HCT116 (cell line): ENCODE measurements at regions not wholly inside any gene's neighbourhood (a gene's known extent, or its start where the extent isn't known, plus 50 kb on each side); places are given as distances from the start of the nearest gene placed in this dataset.

Experiments used
- ATAC-seq: fragments of 200-7000 bp; cut with Tn5 transposase; 2 replicates; pipeline ENCODE4 v1.9.1; 2020; ENCODE audit warnings: mild to moderate bottlenecking, moderate library complexity
- BruUV-seq: library from RNA; stranded (reverse); fragments of 400-500 nt; replicated peaks from 2 replicates; lab custom pipeline; 2021; lab: Mats Ljungman, UMichigan
- CTCF ChIA-PET: fragments of 300-600 bp; sonication (Branson Sonifier 250); formaldehyde crosslinking; loops from one replicate; lab custom pipeline; 2021; ENCODE audit warnings: antibody characterized with exemption; lab: Charles Lee
- POLR2A ChIA-PET: fragments of 300-600, 350-600 bp; sonication (Branson Sonifier 250); formaldehyde crosslinking; loops from one replicate; lab custom pipeline; 2021; ENCODE audit warnings: antibody characterized with exemption; lab: Charles Lee
- RAD21 ChIA-PET, 2 experiments: fragments of 300-600 bp; sonication (Branson Sonifier 250); formaldehyde crosslinking; loops; one replicate each; lab custom pipeline; 2023; ENCODE audit warnings: low total read pairs in 2 of 2; ENCODE audit not compliant: uncharacterized antibody in 2 of 2, unreplicated experiment in 2 of 2, low non-redundant PET in 1 of 2; lab: Charles Lee
- DNase-seq: peaks from one replicate; pipeline ENCODE4 v3.0.0-alpha.2; 2010; ENCODE audit warnings: low read depth, low spot score
- H2AFZ ChIP-seq: fragments of 200-600 bp; shearing (Covaris generic), sonication (generic); 2 replicates; pipeline ENCODE4 v1.6.1; 2017; ENCODE audit warnings: low read depth, mixed run types, mixed read lengths, antibody characterized with exemption, low read length; ENCODE audit not compliant: poor library complexity, severe bottlenecking
- H3K27ac ChIP-seq: 2 replicates; pipeline ENCODE4 v1.5.1; 2012; ENCODE audit warnings: low read depth, low read length
- H3K27me3 ChIP-seq: fragments of 200-600 bp; sonication (generic); 2 replicates; pipeline ENCODE4 v1.6.1; 2016; ENCODE audit warnings: mixed run types, low read length, mixed read lengths; ENCODE audit not compliant: insufficient read depth
- H3K36me3 ChIP-seq, 2 experiments: fragments of 200-500 bp in 1 of 2; fragments of 200-600 bp in 1 of 2; sonication (Bioruptor generic) in 1 of 2; sonication (generic) in 1 of 2; 2 replicates each; pipeline versions ENCODE4 v1.5.1 to v1.6.1; 2014 to 2016; ENCODE audit warnings: low read length in 2 of 2, inconsistent platforms in 1 of 2, mixed read lengths in 1 of 2, mixed run types in 1 of 2; ENCODE audit not compliant: insufficient read depth in 2 of 2, control insufficient read depth in 1 of 2
- H3K4me1 ChIP-seq, 2 experiments: fragments of 200-600 bp in 1 of 2; sonication (generic) in 1 of 2; 2 replicates each; pipeline versions ENCODE4 v1.5.1 to v1.6.1; 2012 to 2017; ENCODE audit warnings: low read length in 2 of 2, inconsistent platforms in 1 of 2, mild to moderate bottlenecking in 1 of 2, mixed read lengths in 1 of 2, mixed run types in 1 of 2, moderate library complexity in 1 of 2; ENCODE audit not compliant: insufficient read depth in 2 of 2, control insufficient read depth in 1 of 2
- H3K4me2 ChIP-seq: fragments of 200-600 bp; sonication (generic); 2 replicates; pipeline ENCODE4 v1.6.1; 2017; ENCODE audit warnings: mixed run types, low read length, mixed read lengths
- H3K4me3 ChIP-seq, 2 experiments: fragments of 200-600 bp in 1 of 2; sonication (generic) in 1 of 2; replicated peaks in 1 of 2; 2 replicates each; pipeline ENCODE4 v1.5.1; 2011 to 2016; ENCODE audit warnings: low read length in 2 of 2, control low read depth in 1 of 2, low read depth in 1 of 2, mild to moderate bottlenecking in 1 of 2, mixed read lengths in 1 of 2, mixed run types in 1 of 2
- H3K79me2 ChIP-seq: fragments of 200-600 bp; sonication (generic); 2 replicates; pipeline ENCODE4 v1.6.1; 2017; ENCODE audit warnings: mild to moderate bottlenecking, mixed run types, low read length, moderate library complexity, mixed read lengths; ENCODE audit not compliant: insufficient read depth
- H3K9ac ChIP-seq: fragments of 200-600 bp; sonication (generic); 2 replicates; pipeline ENCODE4 v1.6.1; 2016; ENCODE audit warnings: low read length, mixed read lengths
- H3K9me2 ChIP-seq: fragments of 200-600 bp; sonication (generic), shearing (Covaris generic); 2 replicates; pipeline ENCODE4 v1.6.1; 2017; ENCODE audit warnings: mixed run types, mild to moderate bottlenecking, moderate library complexity; ENCODE audit not compliant: insufficient read depth
- H3K9me3 ChIP-seq, 2 experiments: fragments of 200-500 bp in 1 of 2; fragments of 200-600 bp in 1 of 2; sonication (Bioruptor generic) in 1 of 2; sonication (generic) in 1 of 2; 2 replicates each; pipeline ENCODE4 v1.6.1; 2014 to 2017; ENCODE audit warnings: low read length in 2 of 2, mixed read lengths in 2 of 2, inconsistent platforms in 1 of 2, low read depth in 1 of 2, mild to moderate bottlenecking in 1 of 2, mixed run types in 1 of 2, moderate library complexity in 1 of 2; ENCODE audit not compliant: control insufficient read depth in 1 of 2, insufficient read depth in 1 of 2
- H4K20me1 ChIP-seq: fragments of 200-600 bp; sonication (generic), shearing (Covaris generic); 2 replicates; pipeline ENCODE4 v1.6.1; 2017; ENCODE audit warnings: mixed run types, mild to moderate bottlenecking, moderate library complexity; ENCODE audit not compliant: insufficient read depth
- EGR1 ChIP-seq: IDR thresholded peaks from 2 replicates; pipeline ENCODE4 v1.6.1; 2012; ENCODE audit warnings: low read depth
- EZH2 ChIP-seq: fragments of 200-600 bp; sonication (generic); IDR thresholded peaks from 2 replicates; pipeline ENCODE4 v1.6.1; 2017; ENCODE audit warnings: antibody characterized with exemption, mixed run types
- EZH2phosphoT487 ChIP-seq: fragments of 200-600 bp; IDR thresholded peaks from 2 replicates; pipeline ENCODE4 v1.6.1; 2018; ENCODE audit warnings: antibody characterized with exemption, borderline replicate concordance
- JUND ChIP-seq: IDR thresholded peaks from 2 replicates; pipeline ENCODE4 v1.6.1; 2012
- SIN3A ChIP-seq: IDR thresholded peaks from 2 replicates; pipeline ENCODE4 v1.6.1; 2012; ENCODE audit warnings: low read depth
- SRF ChIP-seq: IDR thresholded peaks from 2 replicates; pipeline ENCODE4 v1.6.1; 2012; ENCODE audit warnings: low read depth
- TCF7L2 ChIP-seq: IDR thresholded peaks from 2 replicates; pipeline ENCODE4 v1.7.0; 2011; ENCODE audit warnings: borderline replicate concordance, inconsistent platforms; ENCODE audit not compliant: insufficient read depth, insufficient read length; ENCODE audit errors: extremely low read depth
- YY1 ChIP-seq: IDR thresholded peaks from 2 replicates; pipeline ENCODE4 v1.6.1; 2011; ENCODE audit warnings: low read length, low read depth, moderate library complexity, mild to moderate bottlenecking; ENCODE audit not compliant: insufficient replicate concordance; ENCODE audit errors: extremely low read depth
- ZFX ChIP-seq: fragments of 450-650 bp; IDR thresholded peaks from 2 replicates; pipeline ENCODE4 v1.6.1; 2017
- intact Hi-C: fragments of 100-400 bp; cut with micrococcal nuclease; formaldehyde crosslinking; loops from 2 replicates; pipeline ENCODE4 v1.10.0; 2022

DNA sequence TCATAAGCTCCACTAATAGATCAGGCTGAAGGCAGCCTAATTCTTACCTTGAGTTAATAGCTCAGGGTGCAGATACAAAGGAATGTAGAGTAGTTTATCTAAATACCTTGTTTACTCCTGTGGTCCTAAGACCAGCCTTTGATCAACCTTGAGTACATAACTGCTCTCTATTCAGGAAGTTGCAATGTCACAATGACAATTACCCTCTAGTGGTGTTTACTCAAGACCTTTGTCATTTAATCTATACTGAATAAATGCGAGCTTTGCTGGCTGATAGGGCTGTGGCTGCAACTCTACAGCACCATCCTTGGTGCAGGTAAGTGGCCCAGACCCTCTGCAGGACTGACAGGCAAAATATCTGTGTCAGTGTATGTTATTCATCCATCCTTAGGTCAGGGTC is 282.7 kb downstream of the ATXN7L3B start:
- DNase-seq: no peak
- Histone ChIP-seq H3K9me3 (no peaks in the 10 kb centered on the region), H3K4me2 (no peak overlapping the region), H3K36me3 (no peaks in the 10 kb centered on the region), H3K27ac (no peak overlapping the region), H3K79me2 (no peaks in the 10 kb centered on the region), H3K27me3 (no peaks in the 10 kb centered on the region), H3K4me1 (no peaks in the 10 kb centered on the region), H3K9me2 (no peaks in the 10 kb centered on the region), H4K20me1 (no peaks in the 10 kb centered on the region), H3K9ac (no peak overlapping the region), H2AFZ (no peak overlapping the region), H3K4me3 (no peak overlapping the region)
- CTCF ChIA-PET: no interaction called here
- intact Hi-C loops: no loop called here
- ATAC-seq: no peak
- RAD21 ChIA-PET: no interaction called here
- no peak for TF ChIP-seq JUND
- no peak for TF ChIP-seq SIN3A
- TF ChIP-seq TCF7L2: no peak
- TF ChIP-seq YY1: no peak
- BruUV-seq: no TSS peak
- POLR2A ChIA-PET: no interaction called here

DNA sequence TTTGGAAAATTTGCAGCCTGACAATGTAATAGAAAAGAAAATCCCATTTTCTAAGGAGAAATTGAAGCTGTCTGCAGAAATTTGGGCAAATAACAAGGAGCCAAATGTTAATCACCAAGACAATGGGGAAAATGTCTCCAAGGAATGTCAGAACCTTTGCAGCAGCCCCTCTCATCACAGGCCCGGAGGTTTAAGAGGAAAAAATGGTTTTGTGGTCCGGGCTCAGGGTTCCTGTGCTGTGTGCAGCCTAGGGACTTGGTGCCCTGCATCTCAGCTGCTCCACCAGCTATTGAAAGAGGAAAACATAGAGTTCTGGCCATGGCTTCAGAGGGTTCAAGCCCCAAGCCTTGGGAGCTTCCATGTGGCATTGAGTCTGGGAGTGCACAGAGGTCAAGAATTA is 298.9 kb downstream of the ATXN7L3B start:
- Histone ChIP-seq H3K79me2 (no peaks in the 10 kb centered on the region), H3K27me3 (no peaks in the 10 kb centered on the region), H3K4me1 (no peaks in the 10 kb centered on the region), H3K9me2 (no peaks in the 10 kb centered on the region; the same call in 1 of the 2 replicates), H3K36me3 (no peaks in the 10 kb centered on the region), H3K27ac (no peak overlapping the region), H3K4me2 (no peak overlapping the region), H2AFZ (no peak overlapping the region), H3K4me3 (no peak overlapping the region), H3K9me3 (no peaks in the 10 kb centered on the region), H4K20me1 (no peaks in the 10 kb centered on the region), H3K9ac (no peak overlapping the region)
- RAD21 ChIA-PET: no interaction called here
- ATAC-seq (no peak), DNase-seq (no peak)
- intact Hi-C loops: no loop called here
- TF ChIP-seq TCF7L2 (no peak), EGR1 (no peak), SRF (no peak), ZFX (no peak), EZH2phosphoT487 (no peak), EZH2 (no peak)
- BruUV-seq: no TSS peak
- POLR2A ChIA-PET: no interaction called here
- CTCF ChIA-PET: no interaction called here
